IMR-90 (cell line): ENCODE measurements at regions not wholly inside any gene's neighbourhood (a gene's known extent, or its start where the extent isn't known, plus 50 kb on each side); places are given as distances from the start of the nearest gene placed in this dataset.

Experiments used
- ATAC-seq: fragments of 200-7000 bp; cut with Tn5 transposase; 2 replicates; pipeline ENCODE4 v1.9.1; 2020; ENCODE audit warnings: low read depth, mild to moderate bottlenecking, moderate library complexity
- BruUV-seq: library from RNA; stranded (reverse); fragments of 400-500 nt; replicated peaks from 2 replicates; lab custom pipeline; 2021; lab: Mats Ljungman, UMichigan
- CTCF ChIA-PET: fragments of 300-600 bp; formaldehyde crosslinking; extraction: SDS; loops from one replicate; lab custom pipeline; 2021; ENCODE audit warnings: antibody characterized with exemption; lab: Yijun Ruan, JAX
- POLR2A ChIA-PET: fragments of 300-600 bp; sonication (Branson Sonifier 250); formaldehyde crosslinking; loops from one replicate; lab custom pipeline; 2022; ENCODE audit warnings: antibody characterized with exemption; ENCODE audit not compliant: unreplicated experiment; lab: Charles Lee
- DNase-seq: peaks from one replicate; pipeline ENCODE4 v3.0.0; 2013
- H2AFZ ChIP-seq: replicated peaks from 2 replicates; pipeline ENCODE3; 2013; ENCODE audit warnings: low read length, mild to moderate bottlenecking; ENCODE audit not compliant: poor library complexity
- H2AK5ac ChIP-seq: 2 replicates; pipeline ENCODE4 v1.6.1; 2013; ENCODE audit warnings: low read depth, low read length, inconsistent platforms
- H2AK9ac ChIP-seq: replicated peaks from 2 replicates; pipeline ENCODE3; 2013; ENCODE audit warnings: mild to moderate bottlenecking, low read depth, low read length, moderate library complexity; ENCODE audit not compliant: poor library complexity
- H2BK120ac ChIP-seq: 2 replicates; pipeline ENCODE4 v1.6.1; 2013; ENCODE audit warnings: low read depth, low read length, inconsistent platforms
- H2BK15ac ChIP-seq: 3 replicates; pipeline ENCODE4 v1.6.1; 2013; ENCODE audit warnings: low read depth, low read length, inconsistent platforms
- H2BK20ac ChIP-seq: 2 replicates; pipeline ENCODE4 v1.6.1; 2013; ENCODE audit warnings: low read depth, mild to moderate bottlenecking, inconsistent platforms, low read length, moderate library complexity
- H2BK5ac ChIP-seq: 2 replicates; pipeline ENCODE4 v1.6.1; 2013; ENCODE audit warnings: mild to moderate bottlenecking, low read depth, low read length, inconsistent platforms; ENCODE audit not compliant: poor library complexity, severe bottlenecking
- H3K14ac ChIP-seq: replicated peaks from 2 replicates; pipeline ENCODE4 v1.6.1; 2013; ENCODE audit warnings: low read depth, low read length, inconsistent platforms
- H3K18ac ChIP-seq: 2 replicates; pipeline ENCODE4 v1.6.1; 2013; ENCODE audit warnings: low read depth, low read length, control low read depth
- H3K23ac ChIP-seq: 2 replicates; pipeline ENCODE4 v1.6.1; 2013; ENCODE audit warnings: low read depth, low read length, inconsistent platforms
- H3K27ac ChIP-seq: 2 replicates; pipeline ENCODE4 v1.5.1; 2013; ENCODE audit warnings: mild to moderate bottlenecking, control low read depth, low read length; ENCODE audit not compliant: insufficient read depth
- H3K27me3 ChIP-seq: 2 replicates; pipeline ENCODE4 v1.6.1; 2013; ENCODE audit warnings: low read length; ENCODE audit not compliant: control insufficient read depth, insufficient read depth
- H3K36me3 ChIP-seq: 2 replicates; pipeline ENCODE4 v1.6.1; 2013; ENCODE audit warnings: low read length, mixed read lengths; ENCODE audit not compliant: control insufficient read depth, insufficient read depth
- H3K4ac ChIP-seq: 2 replicates; pipeline ENCODE4 v1.6.1; 2013; ENCODE audit warnings: low read depth, low read length, inconsistent platforms
- H3K4me1 ChIP-seq: 2 replicates; pipeline ENCODE4 v1.6.1; 2013; ENCODE audit warnings: low read length, mixed read lengths; ENCODE audit not compliant: control insufficient read depth, insufficient read depth
- H3K4me2 ChIP-seq: 2 replicates; pipeline ENCODE4 v1.6.1; 2013; ENCODE audit warnings: low read depth, mild to moderate bottlenecking, control low read depth, low read length, moderate library complexity
- H3K4me3 ChIP-seq: 2 replicates; pipeline ENCODE4 v1.5.1; 2013; ENCODE audit warnings: low read depth, mild to moderate bottlenecking, control low read depth, low read length, moderate library complexity; ENCODE audit not compliant: insufficient read depth
- H3K56ac ChIP-seq: 2 replicates; pipeline ENCODE4 v1.6.1; 2013; ENCODE audit warnings: low read length, inconsistent platforms; ENCODE audit not compliant: insufficient read depth; ENCODE audit errors: extremely low read depth
- H3K79me1 ChIP-seq, 2 experiments: 2 replicates each; pipeline ENCODE4 v1.6.1; 2013; ENCODE audit warnings: low read length in 2 of 2, inconsistent platforms in 1 of 2, low read depth in 1 of 2
- H3K9ac ChIP-seq: 2 replicates; pipeline ENCODE4 v1.6.1; 2013; ENCODE audit warnings: low read depth, low read length, control low read depth
- H3K9me1 ChIP-seq: 2 replicates; pipeline ENCODE4 v1.6.1; 2013; ENCODE audit warnings: low read length, inconsistent platforms; ENCODE audit not compliant: insufficient read depth
- H3K9me3 ChIP-seq: 2 replicates; pipeline ENCODE4 v1.6.1; 2013; ENCODE audit warnings: low read length; ENCODE audit not compliant: control insufficient read depth, insufficient read depth
- H4K20me1 ChIP-seq: 2 replicates; pipeline ENCODE4 v1.6.1; 2013; ENCODE audit warnings: low read length, inconsistent platforms; ENCODE audit not compliant: insufficient read depth
- H4K5ac ChIP-seq: 2 replicates; pipeline ENCODE4 v1.6.1; 2013; ENCODE audit warnings: mild to moderate bottlenecking, low read depth, low read length, control low read depth
- H4K8ac ChIP-seq, 2 experiments: 2 replicates each; pipeline ENCODE4 v1.6.1; 2013; ENCODE audit warnings: low read depth in 2 of 2, low read length in 2 of 2, control low read depth in 1 of 2, inconsistent platforms in 1 of 2
- H4K91ac ChIP-seq: 2 replicates; pipeline ENCODE4 v1.6.1; 2013; ENCODE audit warnings: low read depth, low read length, inconsistent platforms; ENCODE audit not compliant: insufficient read depth
- CEBPB ChIP-seq: IDR thresholded peaks from 2 replicates; pipeline ENCODE4 v1.6.1; 2012; ENCODE audit warnings: low read depth, low read length, improper control_type of control experiment
- CHD1 ChIP-seq: IDR thresholded peaks from 2 replicates; pipeline ENCODE4 v1.6.1; 2012; ENCODE audit warnings: low read depth, low read length, improper control_type of control experiment
- FOS ChIP-seq: fragments of 150-350 bp; IDR thresholded peaks from 2 replicates; pipeline ENCODE4 v1.6.1; 2016; ENCODE audit warnings: low read depth, low read length
- POLR2A ChIP-seq: IDR thresholded peaks from 2 replicates; pipeline ENCODE4 v1.6.1; 2012; ENCODE audit warnings: mild to moderate bottlenecking, low read depth, low read length
- RAD21 ChIP-seq: IDR thresholded peaks from 2 replicates; pipeline ENCODE4 v1.6.1; 2012; ENCODE audit warnings: low read length, improper control_type of control experiment
- RCOR1 ChIP-seq: IDR thresholded peaks from 2 replicates; pipeline ENCODE4 v1.6.1; 2012; ENCODE audit warnings: mild to moderate bottlenecking, low read length, improper control_type of control experiment; ENCODE audit not compliant: insufficient replicate concordance
- RFX5 ChIP-seq: IDR thresholded peaks from 2 replicates; pipeline ENCODE4 v1.8.0; 2012; ENCODE audit warnings: low read depth, mild to moderate bottlenecking, low read length, moderate library complexity
- SMC3 ChIP-seq: fragments of 150-350 bp; IDR thresholded peaks from 2 replicates; pipeline ENCODE4 v1.6.1; 2016; ENCODE audit warnings: low read depth, mild to moderate bottlenecking, antibody characterized with exemption, low read length, moderate library complexity
- USF2 ChIP-seq: fragments of 150-350 bp; IDR thresholded peaks from 2 replicates; pipeline ENCODE4 v1.6.1; 2017; ENCODE audit warnings: mild to moderate bottlenecking, antibody characterized with exemption, low read length, low read depth
- WGBS, 2 experiments: methylation state at CpG; one replicate each; pipeline versions ENCODE4 v1.1.5 to v1.1.7; 2013; ENCODE audit warnings: missing lambda C conversion rate in 2 of 2; ENCODE audit not compliant: insufficient read length in 1 of 2; ENCODE audit errors: extremely low coverage in 2 of 2; 5-methylcytosine and 5-hydroxymethylcytosine counted together
- dilution Hi-C: fragments of 300-500 bp; cut with HindIII; formaldehyde crosslinking; loops from one replicate; pipeline ENCODE4 v1.14.3; 2018; ENCODE audit warnings: low sequenced_read_pairs; ENCODE audit not compliant: unreplicated experiment
- in situ Hi-C: fragments of 300-500 bp; cut with MboI; formaldehyde crosslinking; loops from 3 replicates; pipeline ENCODE4 v1.14.3; 2019; ENCODE audit warnings: low sequenced_read_pairs, inconsistent platforms, mixed read lengths
- intact Hi-C: fragments of 100-400 bp; cut with micrococcal nuclease; formaldehyde crosslinking; loops from 2 replicates; pipeline ENCODE4 v1.10.0; 2022

DNA sequence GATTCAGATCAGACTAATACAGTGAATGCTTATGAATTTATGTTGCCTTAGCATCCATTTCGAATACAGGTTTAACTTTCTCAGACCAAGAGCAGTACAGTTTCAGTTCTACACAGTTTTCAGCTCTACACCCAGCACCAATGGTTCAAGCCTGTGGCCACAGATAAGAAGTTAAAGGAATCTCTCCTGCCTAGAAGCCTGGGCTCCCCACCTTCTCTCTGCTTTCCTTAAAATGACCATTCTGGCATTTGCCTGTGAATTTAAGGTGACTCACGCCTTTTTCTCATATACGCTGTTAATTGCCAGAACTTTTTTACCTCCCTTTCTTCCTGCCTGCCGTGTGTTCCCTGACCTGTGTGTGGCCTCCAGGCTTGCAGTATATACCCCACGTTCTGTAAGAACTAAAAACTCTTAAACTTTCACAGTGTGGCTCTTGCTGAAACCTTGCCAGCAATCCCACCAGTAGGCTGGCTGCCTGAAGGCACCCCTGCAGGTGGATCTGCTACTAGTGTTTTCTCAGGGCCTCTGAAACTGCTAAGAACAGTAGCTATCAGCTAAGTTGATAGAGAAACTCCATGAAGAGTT is 692.8 kb upstream of the CDH18 start:
- no peak overlapping the region for H3K4me3 ChIP-seq
- H3K27me3 ChIP-seq = no peaks in the 10 kb centered on the region
- no TSS peak for BruUV-seq
- H3K4ac ChIP-seq = no peak overlapping the region
- no peak overlapping the region for H2BK20ac ChIP-seq
- dilution Hi-C loops (no loop called here), intact Hi-C loops (no loop called here), in situ Hi-C loops (no loop called here)
- DNase-seq (no peak), ATAC-seq (no peak)
- H4K20me1 ChIP-seq = no peaks in the 10 kb centered on the region
- no peak overlapping the region for H3K56ac ChIP-seq
- H3K9me3 ChIP-seq = no peaks in the 10 kb centered on the region
- H2BK15ac ChIP-seq = no peak overlapping the region
- POLR2A ChIA-PET = no interaction called here
- H3K4me1 ChIP-seq = no peaks in the 10 kb centered on the region
- no peak overlapping the region for H4K5ac ChIP-seq
- no peaks in the 10 kb centered on the region for H3K9me1 ChIP-seq
- no peak overlapping the region for H2AK5ac ChIP-seq
- no peaks in the 10 kb centered on the region for H3K36me3 ChIP-seq
- no peak overlapping the region for H2BK5ac ChIP-seq
- 80% methylated on average over 1 of the region's 5 CpGs; no CpG with 5 or more reads in 1 of the 2 experiments for WGBS, 2 experiments
- H3K23ac ChIP-seq = no peak overlapping the region
- no peak overlapping the region for H3K14ac ChIP-seq
- H3K27ac ChIP-seq = no peak overlapping the region
- CTCF ChIA-PET = no interaction called here
- no peaks in the 10 kb centered on the region for H3K79me1 ChIP-seq
- H3K9ac ChIP-seq = no peak overlapping the region
- no peak for TF ChIP-seq RFX5
- TF ChIP-seq RCOR1 = no peak
- no peak for TF ChIP-seq SMC3
- no peak for TF ChIP-seq POLR2A
- no peak for TF ChIP-seq FOS
- TF ChIP-seq CEBPB = no peak
- TF ChIP-seq CHD1 = no peak
- TF ChIP-seq RAD21 = no peak
- TF ChIP-seq USF2 = no peak
- no peak overlapping the region for H2AK9ac ChIP-seq
- H4K91ac ChIP-seq = no peak overlapping the region
- H3K18ac ChIP-seq = no peak overlapping the region
- H2BK120ac ChIP-seq = no peak overlapping the region
- H4K8ac ChIP-seq = no peak overlapping the region
- no peak overlapping the region for H3K4me2 ChIP-seq
- H2AFZ ChIP-seq = no peak overlapping the region
